ENCODE measurements at regions not wholly inside any gene's neighbourhood (a gene's known extent, or its start where the extent isn't known, plus 50 kb on each side); places are given as distances from the start of the nearest gene placed in this dataset.

DNA sequence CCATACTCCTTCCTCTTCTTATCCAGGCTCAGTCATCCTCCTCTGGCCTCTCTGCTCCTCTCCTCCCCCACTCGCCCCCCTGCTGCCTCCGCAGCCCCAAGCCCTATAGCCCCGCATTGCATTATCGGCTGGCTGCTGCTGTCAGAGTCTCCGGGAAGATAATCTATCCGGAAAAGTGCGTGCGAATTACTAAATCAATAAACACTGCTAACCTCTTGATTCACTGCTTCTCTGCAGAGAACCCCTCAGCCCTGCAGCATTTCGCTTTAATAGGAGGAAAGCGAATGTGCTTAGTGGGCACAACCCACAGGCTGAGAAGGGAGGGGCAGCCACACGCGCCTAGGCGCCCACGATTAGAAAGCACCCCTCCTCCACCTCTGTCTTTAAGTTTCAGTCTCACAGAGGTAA is 167.6 kb downstream of the ABHD5 start:
- Histone ChIP-seq H3K9me3 (no peaks in the 10 kb centered on the region), H3K36me3 (ENCODE audit: control insufficient read depth, insufficient read depth, low read length) (no peaks in the 10 kb centered on the region), H3K27me3 (replicated peaks; ENCODE audit: control insufficient read depth, insufficient read depth, low read length) (no peaks in the 10 kb centered on the region), H3K4me3 (ENCODE audit: low read depth, low read length) (no peak overlapping the region), H3K4me1 (no peaks in the 10 kb centered on the region)
- no TSS peak for BruUV-seq (replicated peaks)
- DNase-seq, result no peak
- intact Hi-C loops (cut with micrococcal nuclease; ENCODE audit: unreplicated experiment), result no loop called here
- no peak overlapping the region for H3K27ac Mint-ChIP-seq (ENCODE audit: unreplicated experiment)
- ChIA-PET CTCF (no interaction called here), POLR2A (no interaction called here)
- H3K36me3 Mint-ChIP-seq (ENCODE audit: insufficient read depth, unreplicated experiment), result no peaks in the 10 kb centered on the region
- TF ChIP-seq, protein P1, sequence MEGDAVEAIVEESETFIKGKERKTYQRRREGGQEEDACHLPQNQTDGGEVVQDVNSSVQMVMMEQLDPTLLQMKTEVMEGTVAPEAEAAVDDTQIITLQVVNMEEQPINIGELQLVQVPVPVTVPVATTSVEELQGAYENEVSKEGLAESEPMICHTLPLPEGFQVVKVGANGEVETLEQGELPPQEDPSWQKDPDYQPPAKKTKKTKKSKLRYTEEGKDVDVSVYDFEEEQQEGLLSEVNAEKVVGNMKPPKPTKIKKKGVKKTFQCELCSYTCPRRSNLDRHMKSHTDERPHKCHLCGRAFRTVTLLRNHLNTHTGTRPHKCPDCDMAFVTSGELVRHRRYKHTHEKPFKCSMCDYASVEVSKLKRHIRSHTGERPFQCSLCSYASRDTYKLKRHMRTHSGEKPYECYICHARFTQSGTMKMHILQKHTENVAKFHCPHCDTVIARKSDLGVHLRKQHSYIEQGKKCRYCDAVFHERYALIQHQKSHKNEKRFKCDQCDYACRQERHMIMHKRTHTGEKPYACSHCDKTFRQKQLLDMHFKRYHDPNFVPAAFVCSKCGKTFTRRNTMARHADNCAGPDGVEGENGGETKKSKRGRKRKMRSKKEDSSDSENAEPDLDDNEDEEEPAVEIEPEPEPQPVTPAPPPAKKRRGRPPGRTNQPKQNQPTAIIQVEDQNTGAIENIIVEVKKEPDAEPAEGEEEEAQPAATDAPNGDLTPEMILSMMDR (IDR thresholded peaks at IDR 0.05; ENCODE audit: insufficient read depth in 1 of 2, low read depth in 1 of 2, low read length in 1 of 2, severe bottlenecking in 1 of 2, unreplicated experiment in 1 of 2), result no peak
- no peak overlapping the region for H3K4me3 Mint-ChIP-seq (ENCODE audit: unreplicated experiment)
- no peaks in the 10 kb centered on the region for H3K9me3 Mint-ChIP-seq (ENCODE audit: unreplicated experiment)
- no peaks in the 10 kb centered on the region for H3K4me1 Mint-ChIP-seq (ENCODE audit: low read depth, unreplicated experiment)
- peaks cover 12% of the 10 kb centered on the region for H3K27me3 Mint-ChIP-seq (ENCODE audit: insufficient read depth, unreplicated experiment)

DNA sequence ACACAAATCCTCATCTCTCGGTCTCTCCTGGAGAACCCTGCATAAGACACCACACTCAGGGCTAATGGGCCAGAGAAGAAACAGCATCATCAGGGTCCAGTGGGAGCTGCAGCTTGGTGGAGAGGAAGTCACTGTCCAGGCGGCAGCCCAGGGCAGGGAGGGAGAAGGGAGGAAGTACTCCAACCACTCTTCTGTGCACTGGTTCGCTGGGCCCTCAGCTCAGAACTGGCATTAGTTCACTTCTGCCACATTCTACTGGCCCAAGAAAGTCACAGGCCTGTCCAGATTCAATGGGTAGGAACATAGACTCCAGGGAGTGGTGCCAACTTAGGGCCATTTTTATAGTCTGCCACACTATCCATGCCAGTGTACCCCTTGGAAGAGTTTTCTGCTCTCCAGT is 169.0 kb downstream of the ABHD5 start:
- ChIA-PET POLR2A (no interaction called here), CTCF (no interaction called here)
- TF ChIP-seq, protein P1 (IDR thresholded peaks at IDR 0.05; ENCODE audit: insufficient read depth in 1 of 2, low read depth in 1 of 2, low read length in 1 of 2, severe bottlenecking in 1 of 2, unreplicated experiment in 1 of 2), result no peak
- DNase-seq, result no peak
- intact Hi-C loops (cut with micrococcal nuclease; ENCODE audit: unreplicated experiment), result no loop called here
- no peak overlapping the region for H3K27ac Mint-ChIP-seq (ENCODE audit: unreplicated experiment)
- H3K4me1 ChIP-seq, result no peaks in the 10 kb centered on the region
- H3K9me3 ChIP-seq, result no peaks in the 10 kb centered on the region
- no peaks in the 10 kb centered on the region for H3K9me3 Mint-ChIP-seq (ENCODE audit: unreplicated experiment)
- no TSS peak for BruUV-seq (replicated peaks)
- no peaks in the 10 kb centered on the region for H3K4me1 Mint-ChIP-seq (ENCODE audit: low read depth, unreplicated experiment)
- H3K27me3 Mint-ChIP-seq (ENCODE audit: insufficient read depth, unreplicated experiment), result peaks cover 9% of the 10 kb centered on the region
- H3K4me3 ChIP-seq (ENCODE audit: low read depth, low read length), result no peak overlapping the region
- no peaks in the 10 kb centered on the region for H3K36me3 ChIP-seq (ENCODE audit: control insufficient read depth, insufficient read depth, low read length)
- no peak overlapping the region for H3K4me3 Mint-ChIP-seq (ENCODE audit: unreplicated experiment)
- H3K27me3 ChIP-seq (replicated peaks; ENCODE audit: control insufficient read depth, insufficient read depth, low read length), result no peaks in the 10 kb centered on the region
- H3K36me3 Mint-ChIP-seq (ENCODE audit: insufficient read depth, unreplicated experiment), result no peaks in the 10 kb centered on the region

DNA sequence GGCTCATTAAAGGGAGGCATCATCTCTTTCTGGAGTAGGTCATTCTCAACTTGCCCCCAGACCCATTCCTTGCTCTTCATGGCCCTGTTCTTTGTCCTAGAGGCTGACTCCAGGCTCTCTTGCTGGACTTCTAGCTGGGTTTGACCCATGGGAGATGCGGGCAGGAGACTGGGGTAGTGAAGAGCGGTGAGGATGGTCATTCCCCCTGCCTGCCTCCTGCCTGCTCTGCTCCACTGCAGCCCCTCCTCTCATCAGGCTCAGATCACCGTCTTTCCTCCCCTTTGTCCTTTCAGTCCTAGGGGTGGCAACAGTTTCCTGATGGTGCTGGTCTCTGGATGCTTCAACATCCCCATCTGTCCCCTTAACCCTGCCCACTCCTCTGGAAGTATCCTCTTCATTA is 170.9 kb downstream of the ABHD5 start:
- peaks cover under 1% of the 10 kb centered on the region for H3K4me1 Mint-ChIP-seq (ENCODE audit: low read depth, unreplicated experiment)
- H3K9me3 Mint-ChIP-seq (ENCODE audit: unreplicated experiment), result no peaks in the 10 kb centered on the region
- no peak overlapping the region for H3K27ac Mint-ChIP-seq (ENCODE audit: unreplicated experiment)
- Histone ChIP-seq H3K27me3 (replicated peaks; ENCODE audit: control insufficient read depth, insufficient read depth, low read length) (no peaks in the 10 kb centered on the region), H3K4me3 (ENCODE audit: low read depth, low read length) (no peak overlapping the region), H3K4me1 (peaks cover 7% of the 10 kb centered on the region), H3K9me3 (no peaks in the 10 kb centered on the region), H3K36me3 (ENCODE audit: control insufficient read depth, insufficient read depth, low read length) (no peaks in the 10 kb centered on the region)
- DNase-seq, result no peak
- H3K27me3 Mint-ChIP-seq (ENCODE audit: insufficient read depth, unreplicated experiment), result peaks cover 6% of the 10 kb centered on the region
- BruUV-seq (replicated peaks), result no TSS peak
- intact Hi-C loops (cut with micrococcal nuclease; ENCODE audit: unreplicated experiment), result no loop called here
- no peak overlapping the region for H3K4me3 Mint-ChIP-seq (ENCODE audit: unreplicated experiment)
- TF ChIP-seq, protein P1 (IDR thresholded peaks at IDR 0.05; ENCODE audit: insufficient read depth in 1 of 2, low read depth in 1 of 2, low read length in 1 of 2, severe bottlenecking in 1 of 2, unreplicated experiment in 1 of 2), result no peak
- POLR2A ChIA-PET, result no interaction called here
- no peaks in the 10 kb centered on the region for H3K36me3 Mint-ChIP-seq (ENCODE audit: insufficient read depth, unreplicated experiment)
- CTCF ChIA-PET, result no interaction called here

Measured in Caco-2 (cell line).